SIG-M5 treated with dmso at 0.1 percent for 504 hours (cell line): ENCODE measurements at regions not wholly inside any gene's neighbourhood (a gene's known extent, or its start where the extent isn't known, plus 50 kb on each side); places are given as distances from the start of the nearest gene placed in this dataset.

Experiments
- DNase-seq: peaks from one replicate; lab custom pipeline; 2025; ENCODE audit not compliant: unreplicated experiment; lab: John Stamatoyannopoulos, UW

DNA sequence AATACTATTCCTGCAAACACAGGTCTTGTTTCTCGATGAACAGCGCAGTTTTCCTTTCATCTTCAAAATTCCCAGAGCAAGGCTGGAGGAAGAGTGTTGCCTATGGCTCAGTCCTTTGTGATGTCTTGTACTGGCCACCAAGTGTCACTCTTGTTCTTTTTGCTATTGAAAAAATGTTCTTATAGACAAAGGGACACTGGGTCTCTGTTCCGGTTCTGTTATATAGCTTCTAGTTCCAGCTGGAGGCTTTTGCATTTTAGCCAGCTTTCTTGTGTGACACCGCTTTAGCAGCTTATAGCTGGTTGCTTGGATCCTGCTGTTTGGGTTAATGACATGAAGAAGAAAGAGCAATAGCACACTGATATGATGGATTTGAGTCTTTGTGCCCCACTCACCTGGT is 343.7 kb upstream of the KCNN2 start:
- peak; percentile 4 for DNase-seq

- DNase-seq, result no peak
Measured at GRCh38 chr5:114038756-114039155, 323.1 kb upstream of the KCNN2 start.

- no peak for DNase-seq
Measured at GRCh38 chr5:114050087-114050486, 311.8 kb upstream of the KCNN2 start.

DNA sequence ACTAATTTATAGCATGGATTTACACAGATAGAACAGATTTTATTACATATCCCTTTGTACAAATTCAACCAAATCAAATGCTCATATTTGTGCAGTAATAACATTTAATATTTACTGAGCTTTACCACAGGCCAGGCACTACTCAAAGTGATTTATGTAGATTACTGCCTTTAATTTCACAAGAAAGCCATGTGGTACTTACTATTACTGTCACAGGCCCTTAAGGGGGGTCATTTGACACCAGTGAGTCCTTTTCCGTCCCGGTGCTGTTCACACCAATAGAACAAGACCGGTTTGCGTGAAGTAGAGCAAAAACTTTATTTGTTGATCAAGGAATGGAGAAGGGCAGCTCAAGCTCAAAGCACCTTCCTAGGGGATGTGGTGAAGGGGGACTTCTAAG is 308.5 kb upstream of the KCNN2 start:
- DNase-seq, result no peak

GRCh38 chr5:114054594-114054993 is 307.3 kb upstream of the KCNN2 start:
- DNase-seq, result no peak

- DNase-seq, result no peak
Measured at GRCh38 chr5:114055318-114056184, 306.3 kb upstream of the KCNN2 start.

GRCh38 chr5:114056185-114056538 is 305.7 kb upstream of the KCNN2 start:
- DNase-seq, result no peak

DNA sequence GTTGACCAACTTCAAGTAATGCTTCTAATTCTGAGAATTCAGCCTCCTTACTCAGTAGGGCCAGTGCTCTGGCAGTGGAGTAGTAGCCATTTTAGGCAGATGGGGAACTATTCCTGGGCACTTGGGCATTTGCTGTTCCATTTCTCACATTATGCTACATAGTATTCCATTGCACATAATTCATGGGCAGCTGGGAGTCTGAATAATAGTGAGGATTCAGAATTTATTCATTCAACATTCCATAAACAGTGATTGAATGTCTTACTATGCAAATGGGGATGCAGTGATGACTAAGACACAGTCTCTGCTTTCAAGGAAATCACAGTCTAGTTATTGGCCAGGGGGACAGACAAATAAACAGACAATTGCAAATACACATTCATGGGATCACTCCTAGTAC is 301.0 kb upstream of the KCNN2 start:
- DNase-seq, result no peak

DNA sequence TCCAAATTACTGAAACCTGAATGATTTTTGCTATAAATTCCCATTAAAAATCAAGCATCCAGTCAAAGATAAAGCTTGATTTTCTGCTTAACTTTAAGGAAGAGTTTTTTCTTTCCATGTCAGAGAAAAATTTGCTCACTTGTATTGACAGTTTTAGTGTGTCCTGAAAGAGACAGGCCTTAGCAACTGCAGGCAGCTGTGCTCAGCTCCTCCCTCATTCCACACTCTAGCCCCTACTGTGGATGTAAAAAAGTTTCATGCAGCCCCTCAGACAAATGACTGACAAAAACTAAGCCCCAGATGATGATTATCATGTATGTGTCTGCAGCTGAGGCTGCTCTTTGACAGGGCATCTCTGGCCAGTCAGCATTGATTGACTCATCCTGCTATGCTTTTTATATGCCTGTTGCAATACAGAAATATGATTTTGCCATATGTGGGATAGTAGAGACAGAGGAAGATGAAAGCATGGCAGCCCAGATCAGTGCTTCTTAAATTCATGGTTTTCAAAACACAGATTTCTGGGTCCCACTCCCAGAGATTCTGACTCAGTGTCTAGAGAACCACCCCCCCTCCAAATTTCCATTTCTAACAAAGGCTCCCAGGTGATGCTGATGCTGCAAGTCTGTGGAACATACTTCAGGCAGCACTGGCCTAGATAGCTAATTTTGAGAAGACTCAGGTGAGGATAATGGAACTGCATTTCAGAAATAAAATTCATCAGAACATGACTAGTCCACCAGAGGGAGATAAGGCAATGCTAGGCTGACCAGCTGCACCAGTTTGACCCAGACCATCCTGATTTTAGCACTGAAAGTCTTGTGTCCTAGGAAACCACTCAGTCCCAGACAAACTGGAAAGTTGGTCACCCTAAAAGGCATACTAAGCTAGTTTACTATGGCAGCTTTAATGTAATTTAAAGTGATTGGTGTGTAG is 298.7 kb upstream of the KCNN2 start:
- DNase-seq, result no peak

DNA sequence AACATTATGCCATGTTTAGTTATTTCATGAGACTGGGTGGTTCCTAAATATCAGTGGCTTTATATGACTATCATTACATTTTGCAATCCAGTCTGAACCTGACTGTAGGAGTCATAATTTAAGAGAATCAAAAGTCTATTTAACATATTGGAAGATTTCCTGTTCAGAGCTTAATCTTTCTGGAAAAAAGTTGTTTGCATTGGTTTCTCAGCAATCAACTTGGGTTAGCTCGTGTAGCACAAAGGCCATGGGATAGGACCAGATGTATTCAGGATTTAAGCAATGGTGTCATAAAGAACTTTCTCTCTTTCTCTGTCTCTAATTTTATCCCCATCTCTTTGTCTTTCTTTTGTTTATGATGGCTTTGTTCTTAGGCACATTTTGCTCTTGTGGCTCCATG is 296.0 kb upstream of the KCNN2 start:
- DNase-seq, result no peak

DNA sequence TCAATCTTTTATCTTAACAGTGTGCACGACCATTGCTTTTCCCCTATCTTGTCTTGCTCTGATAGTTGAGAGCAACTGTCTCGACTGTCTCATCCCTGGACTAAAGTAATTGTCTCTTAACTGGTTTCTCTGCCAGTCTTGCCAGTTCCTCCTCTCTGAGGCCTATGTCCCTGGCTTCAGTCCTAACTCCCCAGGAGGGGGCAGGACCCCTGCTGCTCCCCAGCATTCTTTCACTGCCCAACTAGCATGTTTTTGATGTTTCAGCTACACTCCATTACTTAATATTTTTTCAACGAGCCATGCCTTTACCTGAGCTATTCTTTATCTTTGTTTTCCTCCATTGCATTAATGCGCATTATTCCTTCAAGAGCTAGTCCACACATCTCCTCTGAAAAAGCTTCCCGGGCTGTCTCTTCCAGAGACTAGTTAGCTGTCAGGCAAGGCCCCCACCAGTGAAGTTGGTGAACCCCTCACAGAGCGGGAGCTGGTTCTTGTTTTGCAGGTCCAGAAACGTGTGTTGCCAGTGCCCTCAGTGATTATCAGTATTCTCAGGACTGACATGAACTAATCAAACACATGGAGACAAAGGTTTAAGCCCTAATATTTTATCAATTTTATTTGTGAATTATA is 291.7 kb upstream of the KCNN2 start:
- no peak for DNase-seq

DNA sequence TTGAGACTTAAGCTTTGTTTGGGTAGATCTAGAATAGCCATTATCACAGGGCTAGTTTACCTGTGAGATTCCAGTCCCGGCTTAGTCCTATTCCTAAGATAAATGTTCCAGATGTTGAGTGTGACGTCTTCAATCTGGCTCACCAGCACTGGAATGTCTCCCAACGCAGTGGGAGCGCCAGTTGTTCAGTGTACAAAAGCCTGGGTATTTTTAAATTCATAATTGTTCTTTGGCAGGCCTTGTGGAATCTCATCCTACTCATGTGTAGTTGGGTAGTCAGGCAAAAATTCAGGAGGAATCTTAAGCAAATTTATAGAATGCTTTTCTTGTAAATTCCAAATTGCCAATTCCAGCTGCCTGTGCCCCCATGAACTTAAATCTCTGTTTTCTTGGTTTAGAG is 272.6 kb upstream of the KCNN2 start:
- no peak for DNase-seq

DNA sequence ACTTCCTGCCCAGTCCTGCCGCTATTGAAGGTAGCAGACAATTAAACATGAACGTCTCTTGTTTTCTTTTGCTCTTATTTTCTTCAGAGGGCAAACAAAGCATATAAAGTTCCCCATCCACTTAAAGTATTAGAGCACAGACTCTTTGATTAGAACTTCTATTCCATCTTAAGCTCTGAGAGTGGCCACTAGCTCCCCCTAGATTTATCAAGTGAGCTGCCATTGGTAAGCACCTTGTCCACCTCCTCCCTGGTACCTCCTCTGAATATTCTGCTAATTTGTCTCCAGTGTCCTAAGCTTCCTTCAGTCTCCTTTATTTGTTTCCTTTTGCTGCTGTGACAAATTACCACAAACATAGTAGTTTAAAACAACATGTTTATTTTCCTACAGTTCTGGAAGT is 264.3 kb upstream of the KCNN2 start:
- no peak for DNase-seq

- DNase-seq, result no peak
Measured at GRCh38 chr5:114099161-114099560, 262.7 kb upstream of the KCNN2 start.

GRCh38 chr5:114101153-114101552 is 260.7 kb upstream of the KCNN2 start:
- peak; percentile 23 for DNase-seq

DNA sequence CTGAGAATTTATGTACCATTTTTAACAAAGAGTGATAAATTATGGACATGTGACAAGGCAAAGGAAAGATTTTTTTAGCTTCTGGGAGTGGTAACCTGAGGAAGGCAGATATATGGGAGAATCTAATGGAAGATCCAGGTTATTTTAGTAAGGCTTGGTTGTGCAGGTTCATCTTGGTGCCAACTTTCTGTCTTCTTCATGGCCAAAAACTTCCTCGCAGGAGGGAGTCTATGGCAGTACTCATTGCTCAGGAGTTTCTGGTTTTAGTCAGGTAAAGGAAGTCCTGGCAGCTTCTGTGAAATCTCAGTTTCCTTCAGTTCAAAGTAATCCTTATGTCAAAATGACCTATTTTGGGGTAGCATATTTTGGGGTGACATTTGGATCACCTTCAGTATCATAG is 248.3 kb upstream of the KCNN2 start:
- no peak for DNase-seq

GRCh38 chr5:114116981-114117380 is 244.9 kb upstream of the KCNN2 start:
- no peak for DNase-seq

DNA sequence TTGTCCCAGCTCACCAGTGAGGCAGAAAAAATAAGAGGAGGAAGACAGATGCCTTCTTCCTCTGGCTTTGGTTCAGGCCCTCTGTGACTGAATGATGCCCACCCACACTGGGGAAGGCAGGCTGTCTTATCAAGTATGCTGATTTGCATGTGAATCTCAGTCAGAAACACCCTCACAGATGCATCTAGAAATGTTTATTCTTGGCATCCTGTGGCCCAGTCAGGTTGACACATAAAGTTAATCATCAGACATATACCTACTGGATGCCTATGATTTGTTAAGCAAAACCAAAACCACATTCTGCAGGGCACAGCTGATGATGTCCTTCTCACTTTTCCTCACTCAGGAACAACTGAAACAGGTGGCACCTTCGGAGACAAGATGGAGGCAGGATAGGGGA is 243.4 kb upstream of the KCNN2 start:
- no peak for DNase-seq

DNA sequence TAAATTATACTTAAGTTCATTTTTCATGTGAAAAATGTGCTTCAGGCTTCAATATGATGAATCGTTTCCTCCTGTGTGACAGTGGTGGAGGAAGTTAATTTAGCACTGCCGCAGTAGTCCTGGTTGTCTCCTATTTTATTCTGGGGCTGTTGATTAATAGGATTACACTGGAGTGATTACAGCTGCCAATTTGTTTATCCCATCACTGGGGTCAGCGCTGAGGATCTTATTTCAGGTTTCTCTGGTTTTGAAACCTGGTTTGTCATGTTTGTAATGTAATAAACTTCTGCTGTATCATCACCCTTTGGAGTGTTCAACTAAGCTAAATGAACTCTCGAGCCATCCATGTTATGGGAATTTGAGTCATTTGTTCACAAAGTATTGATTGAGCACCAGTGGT is 241.7 kb upstream of the KCNN2 start:
- no peak for DNase-seq

- DNase-seq, result no peak
Measured at GRCh38 chr5:114122852-114123251, 239.0 kb upstream of the KCNN2 start.

DNA sequence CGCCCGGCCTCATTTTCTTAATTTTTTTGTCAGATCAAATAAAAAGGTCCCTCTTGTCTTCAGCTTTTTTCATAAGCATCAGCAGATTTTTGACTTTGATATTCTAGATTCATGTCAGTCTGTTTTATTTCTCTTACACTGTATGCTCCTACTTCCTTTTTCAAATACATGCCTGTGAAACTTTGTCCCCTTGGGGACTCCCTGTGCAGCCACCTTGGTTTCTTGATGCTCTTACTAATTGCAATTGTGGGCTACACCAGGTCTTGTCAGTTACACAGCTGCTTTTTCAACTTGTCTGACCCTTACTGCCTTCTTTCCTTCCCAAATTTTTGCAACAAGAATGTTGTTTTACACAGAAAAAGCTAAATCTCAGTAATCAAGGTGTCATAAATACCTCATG is 238.2 kb upstream of the KCNN2 start:
- DNase-seq, result no peak

GRCh38 chr5:114146398-114146797 is 215.5 kb upstream of the KCNN2 start:
- no peak for DNase-seq
